Parathyroid adenoma (tissue), 2 donors: ENCODE measurements at regions not wholly inside any gene's neighbourhood (a gene's known extent, or its start where the extent isn't known, plus 50 kb on each side); places are given as distances from the start of the nearest gene placed in this dataset.

Experiments used
- H2AFZ ChIP-seq: fragments of 300-600 bp; sonication (generic); one replicate; pipeline ENCODE4 v1.7.0; 2017; ENCODE audit warnings: antibody characterized with exemption, mild to moderate bottlenecking
- H3K27ac ChIP-seq: fragments of 300-600 bp; sonication (generic); one replicate; pipeline ENCODE4 v1.7.0; 2017
- H3K27me3 ChIP-seq: fragments of 300-600 bp; sonication (generic); one replicate; pipeline ENCODE4 v1.7.0; 2017; ENCODE audit warnings: low read length; ENCODE audit not compliant: control insufficient read depth, insufficient read depth
- H3K36me3 ChIP-seq: fragments of 300-600 bp; sonication (generic); one replicate; pipeline ENCODE4 v1.7.0; 2017; ENCODE audit warnings: low read length; ENCODE audit not compliant: control insufficient read depth, insufficient read depth
- H3K4me1 ChIP-seq: fragments of 300-600 bp; sonication (generic); one replicate; pipeline ENCODE4 v1.7.0; 2017; ENCODE audit warnings: control low read depth
- H3K4me2 ChIP-seq: fragments of 300-600 bp; sonication (generic); one replicate; pipeline ENCODE4 v1.7.0; 2017; ENCODE audit warnings: low read length
- H3K4me3 ChIP-seq: fragments of 300-600 bp; sonication (generic); one replicate; pipeline ENCODE4 v1.7.0; 2017; ENCODE audit warnings: low read depth, low read length
- H3K79me2 ChIP-seq: fragments of 300-600 bp; sonication (generic); one replicate; pipeline ENCODE4 v1.7.0; 2017; ENCODE audit warnings: control low read depth
- H3K9ac ChIP-seq: fragments of 300-600 bp; sonication (generic); one replicate; pipeline ENCODE4 v1.7.0; 2017; ENCODE audit warnings: mild to moderate bottlenecking
- H3K9me3 ChIP-seq: fragments of 300-600 bp; sonication (generic); one replicate; pipeline ENCODE4 v1.7.0; 2017; ENCODE audit warnings: low read length; ENCODE audit not compliant: control insufficient read depth
- TF ChIP-seq, protein P1 (sequence below): fragments of 300-600 bp; sonication (generic); IDR thresholded peaks from one replicate; pipeline ENCODE4 v1.7.0; 2017; ENCODE audit warnings: antibody characterized with exemption, mild to moderate bottlenecking
- donor health status: primary hyperparathyroidism.

DNA sequence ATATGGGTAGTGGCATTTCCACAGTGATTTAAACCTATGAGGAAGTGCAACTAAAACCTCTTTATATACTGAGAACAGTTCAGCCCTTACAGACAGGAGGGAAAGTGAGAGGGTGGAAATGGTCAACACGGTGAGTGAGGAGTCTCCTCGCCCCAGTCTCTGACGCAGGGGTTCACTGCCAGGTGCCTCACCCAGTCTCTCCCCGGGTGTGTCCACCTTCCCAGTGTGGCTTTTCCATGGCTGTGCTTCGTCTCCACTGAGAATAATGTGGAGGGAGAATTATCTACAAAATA, 116.6 kb upstream of the TOP3B start:
- no peak overlapping the region for H3K4me2 ChIP-seq
- H3K4me1 ChIP-seq: no peaks in the 10 kb centered on the region
- no peak overlapping the region for H3K27ac ChIP-seq
- H3K36me3 ChIP-seq: no peaks in the 10 kb centered on the region
- H3K79me2 ChIP-seq: no peaks in the 10 kb centered on the region
- no peaks in the 10 kb centered on the region for H3K27me3 ChIP-seq
- TF ChIP-seq, protein P1, sequence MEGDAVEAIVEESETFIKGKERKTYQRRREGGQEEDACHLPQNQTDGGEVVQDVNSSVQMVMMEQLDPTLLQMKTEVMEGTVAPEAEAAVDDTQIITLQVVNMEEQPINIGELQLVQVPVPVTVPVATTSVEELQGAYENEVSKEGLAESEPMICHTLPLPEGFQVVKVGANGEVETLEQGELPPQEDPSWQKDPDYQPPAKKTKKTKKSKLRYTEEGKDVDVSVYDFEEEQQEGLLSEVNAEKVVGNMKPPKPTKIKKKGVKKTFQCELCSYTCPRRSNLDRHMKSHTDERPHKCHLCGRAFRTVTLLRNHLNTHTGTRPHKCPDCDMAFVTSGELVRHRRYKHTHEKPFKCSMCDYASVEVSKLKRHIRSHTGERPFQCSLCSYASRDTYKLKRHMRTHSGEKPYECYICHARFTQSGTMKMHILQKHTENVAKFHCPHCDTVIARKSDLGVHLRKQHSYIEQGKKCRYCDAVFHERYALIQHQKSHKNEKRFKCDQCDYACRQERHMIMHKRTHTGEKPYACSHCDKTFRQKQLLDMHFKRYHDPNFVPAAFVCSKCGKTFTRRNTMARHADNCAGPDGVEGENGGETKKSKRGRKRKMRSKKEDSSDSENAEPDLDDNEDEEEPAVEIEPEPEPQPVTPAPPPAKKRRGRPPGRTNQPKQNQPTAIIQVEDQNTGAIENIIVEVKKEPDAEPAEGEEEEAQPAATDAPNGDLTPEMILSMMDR: no peak
- no peak overlapping the region for H3K9ac ChIP-seq
- H2AFZ ChIP-seq: no peak overlapping the region
- H3K9me3 ChIP-seq: no peaks in the 10 kb centered on the region
- no peak overlapping the region for H3K4me3 ChIP-seq

DNA sequence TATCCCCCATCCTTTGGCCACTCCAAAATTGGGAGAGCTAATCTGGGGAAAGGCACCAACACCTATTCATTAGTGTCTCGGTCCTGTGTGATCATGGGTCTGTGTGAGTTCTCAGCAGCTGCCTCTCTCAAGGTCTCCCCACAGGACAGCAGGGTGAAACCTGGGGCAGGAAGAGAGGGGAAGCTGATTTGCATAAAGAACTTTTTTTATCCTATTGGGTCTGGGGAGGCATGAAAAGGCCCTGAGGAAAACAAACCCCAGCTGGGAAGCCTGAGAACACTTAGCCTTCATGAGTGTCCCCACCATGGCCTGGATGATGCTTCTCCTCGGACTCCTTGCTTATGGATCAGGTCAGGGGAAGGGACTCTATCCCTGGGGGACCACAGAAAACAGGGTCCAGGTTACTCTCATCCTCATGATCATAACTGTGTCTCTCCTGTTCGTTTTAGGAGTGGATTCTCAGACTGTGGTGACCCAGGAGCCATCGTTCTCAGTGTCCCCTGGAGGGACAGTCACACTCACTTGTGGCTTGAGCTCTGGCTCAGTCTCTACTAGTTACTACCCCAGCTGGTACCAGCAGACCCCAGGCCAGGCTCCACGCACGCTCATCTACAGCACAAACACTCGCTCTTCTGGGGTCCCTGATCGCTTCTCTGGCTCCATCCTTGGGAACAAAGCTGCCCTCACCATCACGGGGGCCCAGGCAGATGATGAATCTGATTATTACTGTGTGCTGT, 116.0 kb upstream of the TOP3B start:
- H3K27me3 ChIP-seq: no peaks in the 10 kb centered on the region
- H3K4me3 ChIP-seq: no peak overlapping the region
- no peak overlapping the region for H3K9ac ChIP-seq
- no peaks in the 10 kb centered on the region for H3K4me1 ChIP-seq
- H3K36me3 ChIP-seq: no peaks in the 10 kb centered on the region
- no peaks in the 10 kb centered on the region for H3K79me2 ChIP-seq
- H3K9me3 ChIP-seq: no peaks in the 10 kb centered on the region
- no peak overlapping the region for H3K27ac ChIP-seq
- H2AFZ ChIP-seq: no peak overlapping the region
- H3K4me2 ChIP-seq: no peak overlapping the region
- TF ChIP-seq, protein P1: no peak

DNA sequence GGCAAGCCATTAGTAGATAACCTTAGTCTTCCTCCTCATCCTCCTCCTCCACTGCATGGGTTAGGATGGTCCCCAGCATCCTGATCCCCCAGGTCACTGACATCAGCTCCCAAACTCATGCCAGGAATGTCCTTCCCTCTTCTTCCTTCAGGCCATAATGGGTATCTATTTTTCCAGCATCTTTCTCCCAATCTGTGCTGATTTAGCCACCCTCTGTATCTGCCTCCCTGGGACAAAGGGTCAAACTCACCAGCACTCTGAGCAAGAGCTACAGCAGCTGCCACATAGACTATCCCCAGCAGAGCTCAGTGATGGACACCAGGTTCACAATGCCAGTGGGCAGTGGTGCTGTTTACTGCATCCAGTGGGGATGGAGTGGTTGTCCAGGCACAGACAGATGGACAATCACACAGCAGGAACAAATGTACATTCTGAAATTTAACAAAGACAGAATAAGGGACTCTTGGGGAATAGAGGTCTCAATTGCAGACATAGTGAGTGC, 115.2 kb upstream of the TOP3B start:
- Histone ChIP-seq H3K4me2 (no peak overlapping the region), H3K4me1 (no peaks in the 10 kb centered on the region)
- TF ChIP-seq, protein P1: no peak

DNA sequence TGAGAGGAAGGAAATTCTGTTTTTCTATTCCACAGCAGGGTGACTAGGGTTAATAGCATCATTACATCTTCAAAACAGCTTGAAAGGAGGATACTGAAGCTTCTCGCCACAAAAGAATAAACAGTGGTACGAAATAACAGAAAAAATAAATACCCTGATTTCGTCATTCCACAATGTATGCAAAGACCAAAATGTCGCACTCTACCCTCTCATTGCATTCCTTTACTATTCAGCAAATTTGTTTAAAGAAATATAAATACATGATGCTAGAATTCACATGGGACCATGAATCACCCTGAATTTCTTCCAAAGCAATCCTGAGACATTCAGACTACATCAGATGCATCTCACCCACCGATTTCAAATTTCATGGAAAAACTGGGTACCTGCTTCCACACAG, 112.3 kb upstream of the TOP3B start:
- Histone ChIP-seq H3K27ac (no peak overlapping the region), H3K36me3 (no peaks in the 10 kb centered on the region), H3K4me2 (no peak overlapping the region), H3K4me1 (no peaks in the 10 kb centered on the region), H3K4me3 (no peak overlapping the region), H3K9me3 (no peaks in the 10 kb centered on the region), H3K79me2 (no peaks in the 10 kb centered on the region), H2AFZ (no peak overlapping the region), H3K9ac (no peak overlapping the region), H3K27me3 (no peaks in the 10 kb centered on the region)
- TF ChIP-seq, protein P1: no peak

More for the DNA sequence above, 115.2 kb upstream of the TOP3B start:
- Histone ChIP-seq H3K79me2 (no peaks in the 10 kb centered on the region), H2AFZ (no peak overlapping the region), H3K27ac (no peak overlapping the region), H3K36me3 (no peaks in the 10 kb centered on the region), H3K4me3 (no peak overlapping the region), H3K27me3 (no peaks in the 10 kb centered on the region), H3K9me3 (no peaks in the 10 kb centered on the region), H3K9ac (no peak overlapping the region)

DNA sequence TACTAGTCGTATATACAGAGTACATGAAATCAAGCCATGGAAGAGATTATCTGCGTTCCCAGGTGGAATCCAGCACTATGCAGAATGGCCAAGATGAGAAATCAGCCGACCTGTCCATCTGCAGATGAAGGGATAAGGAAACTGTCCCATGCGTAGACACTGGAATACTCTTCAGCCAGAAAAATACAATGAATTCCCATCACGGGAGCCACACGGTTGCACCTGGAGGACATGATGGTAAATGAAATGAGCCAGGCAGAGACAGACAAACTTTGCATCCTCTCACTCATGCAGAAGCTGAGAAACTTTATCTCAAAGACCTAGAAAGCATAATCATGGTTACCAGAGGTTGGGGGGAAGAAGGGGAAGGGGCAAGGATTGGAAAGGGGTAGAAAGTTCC, 111.9 kb upstream of the TOP3B start:
- Histone ChIP-seq H3K4me2 (no peak overlapping the region), H3K27me3 (no peaks in the 10 kb centered on the region), H3K4me1 (no peaks in the 10 kb centered on the region), H2AFZ (no peak overlapping the region), H3K9ac (no peak overlapping the region), H3K27ac (no peak overlapping the region), H3K36me3 (no peaks in the 10 kb centered on the region), H3K9me3 (no peaks in the 10 kb centered on the region), H3K79me2 (no peaks in the 10 kb centered on the region), H3K4me3 (no peak overlapping the region)
- TF ChIP-seq, protein P1: no peak
